HepG2 (cell line): ENCODE measurements at regions not wholly inside any gene's neighbourhood (a gene's known extent, or its start where the extent isn't known, plus 50 kb on each side); places are given as distances from the start of the nearest gene placed in this dataset.

Experiments used
- CEBPB ChIP-seq: IDR thresholded peaks from 2 replicates; pipeline ENCODE4 v1.6.1; 2011; ENCODE audit warnings: low read depth, low read length, improper control_type of control experiment, borderline replicate concordance
- CHD2 ChIP-seq: IDR thresholded peaks from 2 replicates; pipeline ENCODE4 v1.6.1; 2011; ENCODE audit warnings: low read depth, low read length, improper control_type of control experiment
- CHD4 ChIP-seq: fragments of 200-600 bp; sonication (generic); IDR thresholded peaks from 2 replicates; pipeline ENCODE4 v1.7.0; 2017; ENCODE audit warnings: mild to moderate bottlenecking, low read length, borderline replicate concordance
- CTCF ChIP-seq: sonication (generic); formaldehyde crosslinking; IDR thresholded peaks from 2 replicates; pipeline ENCODE4 v1.5.0; 2020; ENCODE audit warnings: mild to moderate bottlenecking, missing genetic modification reagents, moderate library complexity
- EZH2 ChIP-seq: conservative IDR thresholded peaks from 2 replicates; pipeline ENCODE4 v1.6.1; 2012; ENCODE audit warnings: mild to moderate bottlenecking, low read depth, low read length, moderate library complexity
- HNF4G ChIP-seq, 2 experiments: sonication (generic) in 1 of 2; formaldehyde crosslinking in 1 of 2; IDR thresholded peaks; 2 replicates each; pipeline versions ENCODE4 v1.4.0 to v1.6.1; 2011 to 2020; ENCODE audit warnings: borderline replicate concordance in 2 of 2, low read depth in 2 of 2, mild to moderate bottlenecking in 2 of 2, low read length in 1 of 2, missing genetic modification reagents in 1 of 2, moderate library complexity in 1 of 2
- JUN ChIP-seq: sonication (generic); formaldehyde crosslinking; IDR thresholded peaks from 2 replicates; pipeline ENCODE4 v1.4.0; 2020; ENCODE audit warnings: mild to moderate bottlenecking, missing genetic modification reagents
- TBP ChIP-seq: sonication (generic); formaldehyde crosslinking; IDR thresholded peaks from 2 replicates; pipeline ENCODE4 v1.5.0; 2020; ENCODE audit warnings: missing genetic modification reagents
- ZNF263 ChIP-seq: sonication (generic); formaldehyde crosslinking; IDR thresholded peaks from 2 replicates; pipeline ENCODE4 v1.4.0; 2020; ENCODE audit warnings: missing genetic modification reagents
- ZNF367 ChIP-seq: sonication (generic); formaldehyde crosslinking; IDR thresholded peaks from 2 replicates; pipeline ENCODE4 v1.4.0; 2020; ENCODE audit warnings: missing genetic modification reagents, borderline replicate concordance
- ZNF552 ChIP-seq: sonication (generic); formaldehyde crosslinking; IDR thresholded peaks from 2 replicates; pipeline ENCODE4 v1.9.0; 2022; ENCODE audit warnings: missing genetic modification reagents, mild to moderate bottlenecking, borderline replicate concordance
- ZNF605 ChIP-seq: sonication (generic); formaldehyde crosslinking; IDR thresholded peaks from 2 replicates; pipeline ENCODE4 v1.8.0; 2022; ENCODE audit warnings: mild to moderate bottlenecking, missing genetic modification reagents
- TF ChIP-seq, protein P1 (sequence below), 2 experiments: sonication (generic) in 1 of 2; formaldehyde crosslinking in 1 of 2; IDR thresholded peaks; 2 replicates each; pipeline versions ENCODE4 v1.5.1 to v1.6.1; 2011 to 2020; ENCODE audit warnings: borderline replicate concordance in 1 of 2, low read depth in 1 of 2, low read length in 1 of 2, mild to moderate bottlenecking in 1 of 2, missing genetic modification reagents in 1 of 2, moderate library complexity in 1 of 2
- TF ChIP-seq, protein P2 (sequence below): sonication (generic); formaldehyde crosslinking; IDR thresholded peaks from one replicate; pipeline ENCODE4 v1.5.1; 2020; ENCODE audit warnings: mild to moderate bottlenecking, missing genetic modification reagents; ENCODE audit errors: not compliant biosample characterization

- no peak for TF ChIP-seq ZNF605 (CRISPR knock-in tag)
- TF ChIP-seq JUN (CRISPR knock-in tag): no peak
- TF ChIP-seq EZH2: no peak
- no peak for TF ChIP-seq CHD4
- TF ChIP-seq ZNF367 (CRISPR knock-in tag): no peak
- TF ChIP-seq, protein P1, sequence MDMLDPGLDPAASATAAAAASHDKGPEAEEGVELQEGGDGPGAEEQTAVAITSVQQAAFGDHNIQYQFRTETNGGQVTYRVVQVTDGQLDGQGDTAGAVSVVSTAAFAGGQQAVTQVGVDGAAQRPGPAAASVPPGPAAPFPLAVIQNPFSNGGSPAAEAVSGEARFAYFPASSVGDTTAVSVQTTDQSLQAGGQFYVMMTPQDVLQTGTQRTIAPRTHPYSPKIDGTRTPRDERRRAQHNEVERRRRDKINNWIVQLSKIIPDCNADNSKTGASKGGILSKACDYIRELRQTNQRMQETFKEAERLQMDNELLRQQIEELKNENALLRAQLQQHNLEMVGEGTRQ (IDR thresholded peaks at IDR 0.05; ENCODE audit: low read depth, low read length): no peak
- TF ChIP-seq, protein P1 (CRISPR knock-in tag; IDR thresholded peaks at IDR 0.05; ENCODE audit: borderline replicate concordance): no peak
- no peak for TF ChIP-seq CEBPB
- no peak for TF ChIP-seq ZNF552
- TF ChIP-seq, protein P2, sequence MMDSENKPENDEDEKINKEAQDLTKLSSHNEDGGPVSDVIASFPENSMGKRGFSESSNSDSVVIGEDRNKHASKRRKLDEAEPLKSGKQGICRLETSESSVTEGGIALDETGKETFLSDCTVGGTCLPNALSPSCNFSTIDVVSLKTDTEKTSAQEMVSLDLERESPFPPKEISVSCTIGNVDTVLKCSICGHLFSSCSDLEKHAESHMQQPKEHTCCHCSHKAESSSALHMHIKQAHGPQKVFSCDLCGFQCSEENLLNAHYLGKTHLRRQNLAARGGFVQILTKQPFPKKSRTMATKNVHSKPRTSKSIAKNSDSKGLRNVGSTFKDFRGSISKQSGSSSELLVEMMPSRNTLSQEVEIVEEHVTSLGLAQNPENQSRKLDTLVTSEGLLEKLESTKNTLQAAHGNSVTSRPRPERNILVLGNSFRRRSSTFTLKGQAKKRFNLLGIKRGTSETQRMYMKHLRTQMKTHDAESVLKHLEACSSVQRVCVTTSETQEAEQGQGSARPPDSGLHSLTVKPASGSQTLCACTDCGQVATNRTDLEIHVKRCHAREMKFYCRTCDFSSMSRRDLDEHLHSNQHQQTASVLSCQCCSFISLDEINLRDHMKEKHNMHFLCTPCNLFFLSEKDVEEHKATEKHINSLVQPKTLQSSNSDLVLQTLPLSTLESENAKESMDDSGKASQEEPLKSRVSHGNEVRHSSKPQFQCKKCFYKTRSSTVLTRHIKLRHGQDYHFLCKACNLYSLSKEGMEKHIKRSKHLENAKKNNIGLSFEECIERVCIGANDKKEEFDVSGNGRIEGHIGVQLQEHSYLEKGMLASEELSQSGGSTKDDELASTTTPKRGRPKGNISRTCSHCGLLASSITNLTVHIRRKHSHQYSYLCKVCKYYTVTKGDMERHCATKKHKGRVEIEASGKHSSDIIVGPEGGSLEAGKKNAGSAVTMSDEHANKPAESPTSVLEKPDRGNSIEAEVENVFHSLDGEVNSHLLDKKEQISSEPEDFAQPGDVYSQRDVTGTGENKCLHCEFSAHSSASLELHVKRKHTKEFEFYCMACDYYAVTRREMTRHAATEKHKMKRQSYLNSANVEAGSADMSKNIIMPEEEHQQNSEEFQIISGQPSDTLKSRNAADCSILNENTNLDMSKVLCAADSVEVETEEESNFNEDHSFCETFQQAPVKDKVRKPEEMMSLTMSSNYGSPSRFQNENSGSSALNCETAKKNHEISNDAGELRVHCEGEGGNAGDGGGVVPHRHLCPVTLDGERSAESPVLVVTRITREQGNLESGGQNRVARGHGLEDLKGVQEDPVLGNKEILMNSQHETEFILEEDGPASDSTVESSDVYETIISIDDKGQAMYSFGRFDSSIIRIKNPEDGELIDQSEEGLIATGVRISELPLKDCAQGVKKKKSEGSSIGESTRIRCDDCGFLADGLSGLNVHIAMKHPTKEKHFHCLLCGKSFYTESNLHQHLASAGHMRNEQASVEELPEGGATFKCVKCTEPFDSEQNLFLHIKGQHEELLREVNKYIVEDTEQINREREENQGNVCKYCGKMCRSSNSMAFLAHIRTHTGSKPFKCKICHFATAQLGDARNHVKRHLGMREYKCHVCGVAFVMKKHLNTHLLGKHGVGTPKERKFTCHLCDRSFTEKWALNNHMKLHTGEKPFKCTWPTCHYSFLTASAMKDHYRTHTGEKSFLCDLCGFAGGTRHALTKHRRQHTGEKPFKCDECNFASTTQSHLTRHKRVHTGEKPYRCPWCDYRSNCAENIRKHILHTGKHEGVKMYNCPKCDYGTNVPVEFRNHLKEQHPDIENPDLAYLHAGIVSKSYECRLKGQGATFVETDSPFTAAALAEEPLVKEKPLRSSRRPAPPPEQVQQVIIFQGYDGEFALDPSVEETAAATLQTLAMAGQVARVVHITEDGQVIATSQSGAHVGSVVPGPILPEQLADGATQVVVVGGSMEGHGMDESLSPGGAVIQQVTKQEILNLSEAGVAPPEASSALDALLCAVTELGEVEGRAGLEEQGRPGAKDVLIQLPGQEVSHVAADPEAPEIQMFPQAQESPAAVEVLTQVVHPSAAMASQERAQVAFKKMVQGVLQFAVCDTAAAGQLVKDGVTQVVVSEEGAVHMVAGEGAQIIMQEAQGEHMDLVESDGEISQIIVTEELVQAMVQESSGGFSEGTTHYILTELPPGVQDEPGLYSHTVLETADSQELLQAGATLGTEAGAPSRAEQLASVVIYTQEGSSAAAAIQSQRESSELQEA: no peak
- TF ChIP-seq HNF4G (IDR thresholded peaks at IDR 0.05; ENCODE audit: borderline replicate concordance, low read depth, low read length): no peak
- TF ChIP-seq HNF4G (CRISPR knock-in tag; IDR thresholded peaks at IDR 0.05; ENCODE audit: borderline replicate concordance, low read depth): no peak
- no peak for TF ChIP-seq ZNF263
- no peak for TF ChIP-seq CHD2
- TF ChIP-seq CTCF (CRISPR knock-in tag): no peak
- no peak for TF ChIP-seq TBP (CRISPR knock-in tag)
Measured at GRCh38 chr2:103427567-103427966, 665.7 kb downstream of the TMEM182 start.
